ENCODE measurements at regions not wholly inside any gene's neighbourhood (a gene's known extent, or its start where the extent isn't known, plus 50 kb on each side); places are given as distances from the start of the nearest gene placed in this dataset.
"Not testable (repeated sequence)": the region's sequence is repeated elsewhere in the genome, so short reads cannot be mapped to it uniquely, and the experiment has no call there.

- no peak for DNase-seq
Measured at GRCh38 chr7:106583706-106584690, 77.0 kb downstream of the CCDC71L start.

- no peak for DNase-seq
Measured at GRCh38 chr7:106583100-106583499, 77.9 kb downstream of the CCDC71L start.

- DNase-seq: no peak
Measured at GRCh38 chr7:106582365-106582764, 78.6 kb downstream of the CCDC71L start.

GRCh38 chr7:106579086-106579485, 81.9 kb downstream of the CCDC71L start:
- not testable (repeated sequence) for DNase-seq

GRCh38 chr7:106575138-106575823, 85.7 kb downstream of the CCDC71L start:
- no peak for DNase-seq

- DNase-seq: no peak
Measured at GRCh38 chr7:106573738-106574137, 87.2 kb downstream of the CCDC71L start.

- DNase-seq: no peak
Measured at GRCh38 chr7:106573125-106573663, 87.8 kb downstream of the CCDC71L start.

- DNase-seq: no peak
Measured at GRCh38 chr7:106572394-106573124, 88.4 kb downstream of the CCDC71L start.

- no peak for DNase-seq
Measured at GRCh38 chr7:106571563-106571962, 89.4 kb downstream of the CCDC71L start.

GRCh38 chr7:106570948-106571418, 90.0 kb downstream of the CCDC71L start:
- no peak for DNase-seq

- no peak for DNase-seq
Measured at GRCh38 chr7:106570146-106570545, 90.8 kb downstream of the CCDC71L start.

- DNase-seq: no peak
Measured at GRCh38 chr7:106569500-106569929, 91.4 kb downstream of the CCDC71L start.

GRCh38 chr7:106568680-106569499, 92.1 kb downstream of the CCDC71L start:
- no peak for DNase-seq

GRCh38 chr7:106568002-106568679, 92.8 kb downstream of the CCDC71L start:
- DNase-seq: no peak

- DNase-seq: not testable (repeated sequence)
Measured at GRCh38 chr7:106567204-106568001, 93.6 kb downstream of the CCDC71L start.

GRCh38 chr7:106566672-106567071, 94.3 kb downstream of the CCDC71L start:
- DNase-seq: no peak

- no peak for DNase-seq
Measured at GRCh38 chr7:106566196-106566595, 94.8 kb downstream of the CCDC71L start.

GRCh38 chr7:106565428-106565827, 95.5 kb downstream of the CCDC71L start:
- DNase-seq: no peak

GRCh38 chr7:106563466-106564150, 97.3 kb downstream of the CCDC71L start:
- DNase-seq: no peak

Data from NCI-H187 treated with DMSO at 0.1 percent for 48 hours (cell line).